Cardiac septum (tissue), 1 donor: ENCODE measurements at regions not wholly inside any gene's neighbourhood (a gene's known extent, or its start where the extent isn't known, plus 50 kb on each side); places are given as distances from the start of the nearest gene placed in this dataset.

Experiments used
- DNase-seq: peaks from one replicate; pipeline ENCODE4 v3.0.0-alpha.2; 2020; ENCODE audit warnings: low spot score
- intact Hi-C: fragments of 100-400 bp; cut with DNase I; formaldehyde crosslinking; loops from one replicate; pipeline ENCODE4 v1.14.0; 2022
- donor health status: DM: no; HTN: no; CAD: no.

DNA sequence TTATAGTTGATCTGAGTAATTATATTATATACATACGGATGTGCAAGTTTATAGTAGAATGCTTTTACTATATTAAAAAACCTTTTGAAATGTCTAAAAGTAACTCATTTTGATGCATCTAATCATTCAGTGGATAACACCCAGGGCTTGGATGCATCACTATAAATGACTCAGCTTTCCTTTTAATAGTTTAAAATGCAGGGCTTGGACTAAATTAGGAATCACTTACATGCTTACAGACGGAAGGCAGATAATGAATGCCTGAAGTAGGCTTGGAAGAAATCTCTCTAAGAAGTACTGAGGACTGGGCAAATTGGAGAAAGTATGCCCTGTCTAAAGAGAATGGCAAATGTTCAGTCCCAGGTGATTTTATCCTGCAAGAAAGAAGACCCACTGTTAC, 362.5 kb upstream of the CCNH start:
- DNase-seq = no peak
- intact Hi-C loops = no loop called here

DNA sequence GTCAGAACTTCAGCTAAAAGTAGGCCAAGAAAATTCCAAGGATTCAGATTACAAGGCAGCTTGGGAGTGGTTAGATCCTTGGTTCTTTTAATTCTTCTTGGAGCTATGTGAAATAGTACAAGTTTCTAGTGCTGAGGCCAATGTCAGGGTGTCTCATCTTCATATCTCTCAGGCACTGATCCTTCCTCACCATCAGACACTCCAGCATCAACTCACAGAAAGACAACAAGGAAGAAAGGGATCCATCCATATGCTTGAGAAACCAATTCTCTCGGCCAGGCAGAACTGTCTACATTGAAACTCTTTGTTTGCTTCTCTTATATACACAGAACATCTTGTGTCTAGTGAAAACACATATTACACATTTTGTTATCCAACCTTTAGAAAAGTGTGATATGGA, 362.1 kb upstream of the CCNH start:
- intact Hi-C loops = no loop called here

DNA sequence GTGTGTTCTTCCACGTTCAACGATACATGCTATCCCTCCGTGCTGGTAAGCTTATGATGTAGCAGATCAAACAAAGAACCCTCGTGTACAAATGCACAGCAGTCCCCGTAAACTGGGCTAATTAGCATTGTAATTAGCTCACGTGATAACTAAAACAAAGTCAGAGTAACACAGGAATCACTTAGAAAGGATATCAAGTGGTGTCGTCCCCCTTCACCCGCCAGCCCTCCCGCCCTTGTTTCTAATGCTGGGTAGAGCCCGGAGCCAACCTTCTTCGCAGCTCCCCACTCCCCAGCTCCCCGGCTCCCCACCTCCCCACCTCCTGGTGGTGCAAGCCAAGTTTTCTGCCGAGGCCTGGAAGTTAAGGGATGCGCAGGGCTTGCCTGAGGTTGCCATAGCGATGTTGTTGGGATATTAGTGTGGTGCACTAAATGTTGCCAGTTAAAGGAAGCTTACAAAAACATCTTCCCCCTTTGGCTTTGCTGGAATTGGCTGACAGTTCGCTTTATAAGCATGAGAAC, 357.9 kb upstream of the CCNH start:
- DNase-seq = no peak
- intact Hi-C loops = no loop called here

More for the DNA sequence above, 362.1 kb upstream of the CCNH start:
- no peak for DNase-seq

DNA sequence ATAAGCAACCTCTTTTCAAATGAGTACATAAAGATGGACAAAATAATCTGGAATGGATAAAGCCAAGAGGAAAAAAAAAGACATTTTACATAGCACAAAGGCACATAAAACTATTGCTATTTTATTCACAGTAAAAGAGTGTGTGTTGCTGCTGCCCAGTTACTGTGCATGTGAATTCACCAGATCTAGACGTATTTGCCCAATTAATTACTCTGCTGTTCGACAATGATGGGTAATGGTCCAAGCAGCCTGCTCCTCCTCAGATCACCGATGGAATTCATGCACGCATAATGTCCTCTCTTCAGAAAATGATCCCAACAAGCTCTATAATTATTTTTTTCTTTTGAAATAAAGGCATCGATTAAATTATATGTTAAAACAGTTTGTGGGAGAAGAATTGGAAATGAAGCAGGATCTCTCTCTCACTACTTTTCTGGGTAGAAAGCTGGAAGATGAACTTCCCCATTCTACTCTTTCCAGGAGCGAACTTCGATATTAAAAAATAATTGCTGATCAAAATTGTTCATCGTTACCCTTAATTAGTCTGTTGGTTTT, 357.4 kb upstream of the CCNH start:
- intact Hi-C loops = no loop called here
- no peak for DNase-seq

DNA sequence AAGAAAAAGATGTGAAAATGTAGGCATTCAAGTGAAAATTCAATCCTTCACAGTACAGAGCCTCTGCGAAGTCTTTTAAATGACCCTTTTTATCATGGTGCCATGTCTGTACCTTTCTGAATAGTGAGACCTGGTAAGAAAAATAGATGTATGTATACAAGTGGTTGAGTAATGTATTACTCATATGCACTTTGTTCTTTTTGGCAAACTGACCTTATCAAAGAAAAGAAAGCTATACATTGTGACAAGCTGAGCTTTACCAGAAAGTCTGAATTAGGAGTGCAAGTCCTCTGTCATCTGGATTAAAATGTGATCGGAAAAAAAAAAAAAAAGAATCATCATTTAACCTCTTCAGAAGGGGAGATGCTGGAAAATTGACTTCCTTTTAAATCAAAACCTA, 356.4 kb upstream of the CCNH start:
- intact Hi-C loops = no loop called here
- DNase-seq = no peak

DNA sequence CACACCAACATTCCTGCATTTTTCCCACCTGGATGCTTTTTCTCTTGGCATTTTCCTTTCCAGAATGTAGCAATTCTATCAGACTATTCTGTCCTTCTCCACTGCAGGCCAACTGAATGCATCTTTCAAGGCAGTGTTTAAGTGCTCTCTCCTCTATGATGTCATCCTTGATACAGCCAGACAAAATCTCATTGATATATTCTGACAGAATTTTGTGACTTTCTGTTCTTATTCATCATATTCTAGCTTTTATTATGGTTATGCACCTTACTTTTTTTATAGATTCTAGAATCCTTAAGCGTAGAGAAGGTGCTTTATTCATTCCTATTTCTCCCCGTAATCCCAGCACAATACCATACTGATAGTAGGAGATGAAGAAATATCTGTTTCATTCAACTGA, 355.5 kb upstream of the CCNH start:
- DNase-seq = no peak
- intact Hi-C loops = no loop called here

DNA sequence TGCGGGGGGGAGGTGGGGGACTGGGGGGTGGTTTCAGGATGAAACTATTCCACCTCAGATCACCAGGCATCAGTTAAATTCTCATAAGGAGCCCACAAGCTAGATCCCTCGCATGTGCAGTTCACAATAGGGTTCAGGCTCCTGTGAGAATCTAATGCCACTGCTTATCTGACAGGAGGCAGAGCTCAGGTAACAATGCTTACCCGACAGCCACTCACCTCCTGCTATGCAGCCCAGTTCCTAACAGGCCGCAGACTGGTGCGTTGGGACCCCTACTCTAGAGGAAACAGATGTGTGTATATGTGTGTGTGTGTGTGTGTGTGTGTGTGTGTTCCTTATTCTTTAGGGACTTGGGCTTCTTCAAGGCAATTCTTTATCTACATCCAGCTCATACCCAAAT, 352.3 kb upstream of the CCNH start:
- no peak for DNase-seq
- intact Hi-C loops = no loop called here

DNA sequence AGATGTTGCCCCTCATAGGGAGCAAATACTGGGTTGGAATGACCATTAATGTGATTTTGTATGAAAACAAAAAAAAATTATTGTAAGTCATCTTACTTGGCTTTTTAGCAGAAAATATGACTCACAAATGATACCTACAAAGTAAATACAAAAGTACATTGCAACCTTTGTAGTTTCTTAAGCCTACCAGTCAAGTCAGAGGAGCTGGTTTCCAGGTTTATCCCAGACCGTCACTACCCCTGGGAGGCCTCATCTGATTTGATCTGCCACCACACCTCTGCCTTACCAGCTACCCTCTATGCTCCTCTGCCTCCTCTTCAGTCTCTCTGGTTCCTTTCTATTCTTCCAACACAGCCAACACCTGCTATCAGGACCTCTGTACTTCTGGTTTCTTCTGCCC, 349.9 kb upstream of the CCNH start:
- DNase-seq = no peak
- intact Hi-C loops = no loop called here

DNA sequence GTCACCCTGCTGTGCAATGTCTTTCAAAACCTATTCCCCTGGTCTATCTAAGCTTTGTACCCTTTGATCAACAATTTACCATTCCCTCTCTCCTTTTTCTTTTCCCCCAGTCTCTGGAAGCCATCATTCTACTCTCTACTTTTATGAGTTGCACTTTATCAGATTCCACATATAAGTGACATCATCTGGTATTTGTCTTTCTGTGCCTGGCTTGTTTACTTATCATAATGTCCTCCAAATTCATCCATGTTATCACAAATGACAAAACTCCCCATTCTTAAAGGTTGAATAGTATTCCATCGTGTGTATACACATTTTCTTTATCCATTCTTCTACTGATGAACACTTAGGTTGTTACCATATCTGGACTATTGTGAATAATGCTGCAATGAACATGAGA, 344.2 kb upstream of the CCNH start:
- DNase-seq = no peak
- intact Hi-C loops = no loop called here

DNA sequence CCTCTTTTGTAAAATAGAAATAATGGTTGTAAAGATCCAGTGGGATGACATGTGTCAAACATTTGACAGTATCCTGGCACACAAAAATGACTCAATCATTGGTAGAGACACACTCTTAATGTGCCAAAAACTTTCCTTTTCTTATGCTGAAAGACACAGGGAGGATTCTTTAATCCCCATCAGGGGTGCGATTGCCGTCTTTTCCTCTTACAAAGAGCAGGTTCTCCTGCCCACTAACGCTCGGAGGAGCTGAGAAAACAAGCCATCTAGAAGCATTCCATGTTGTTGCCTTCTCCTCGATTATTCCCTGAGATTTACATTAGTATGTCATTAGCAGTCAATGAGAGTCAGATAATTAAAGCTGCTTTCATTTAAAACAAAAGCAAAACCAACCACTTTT, 342.6 kb upstream of the CCNH start:
- intact Hi-C loops = no loop called here
- no peak for DNase-seq

DNA sequence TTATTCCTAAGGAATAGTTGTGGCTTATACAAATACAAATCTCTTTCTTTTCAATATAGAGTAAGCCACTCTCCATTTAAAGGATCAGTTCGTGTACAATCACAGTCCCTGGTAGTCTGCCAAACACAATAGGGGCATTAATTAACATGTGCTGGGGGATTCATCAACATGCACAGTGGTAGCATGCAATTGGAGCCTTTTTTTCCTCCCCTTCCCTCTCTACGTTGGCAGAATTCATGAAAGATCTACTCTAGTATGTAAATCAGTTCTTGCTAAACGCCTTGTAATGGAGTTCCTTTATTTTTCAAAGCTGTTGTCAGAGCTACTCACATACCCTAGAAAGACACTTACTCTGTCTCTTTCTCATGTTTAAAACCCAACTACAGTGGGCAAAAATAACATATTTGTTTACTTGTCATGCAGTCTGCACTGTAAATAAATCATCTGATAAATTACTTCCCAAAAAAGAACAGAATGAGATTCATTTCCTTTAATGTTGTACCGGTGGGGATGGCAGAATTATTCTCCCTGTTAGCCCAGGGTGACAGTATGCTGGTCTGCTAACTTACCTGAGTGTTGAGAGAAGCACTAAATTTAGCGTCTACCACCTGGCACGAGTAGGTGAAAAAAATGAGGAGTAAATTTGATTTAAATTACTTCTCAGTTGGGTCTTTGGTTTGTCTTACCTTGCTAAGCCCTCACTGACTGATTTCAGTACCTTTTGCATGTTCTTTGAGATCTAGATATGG, 341.5 kb upstream of the CCNH start:
- no peak for DNase-seq
- intact Hi-C loops = no loop called here

DNA sequence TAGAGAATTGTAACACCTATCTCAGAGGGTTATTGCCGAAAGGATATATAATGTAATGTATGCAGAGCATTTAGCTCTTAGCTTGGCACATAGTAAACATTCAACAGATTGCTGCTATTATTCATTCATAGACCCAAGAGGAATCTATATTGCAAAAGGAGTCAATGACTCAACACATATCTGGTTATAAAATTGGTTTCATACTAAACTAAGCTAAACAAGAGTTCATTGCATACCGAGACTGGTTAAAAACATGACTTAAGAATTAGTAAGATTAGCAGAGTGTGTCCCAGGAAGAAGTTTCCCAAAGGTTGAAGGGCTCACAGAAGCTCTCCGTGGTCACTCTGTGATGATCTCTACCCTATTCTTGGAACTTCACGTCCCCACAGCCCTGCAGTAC, 339.6 kb upstream of the CCNH start:
- no peak for DNase-seq
- intact Hi-C loops = no loop called here

DNA sequence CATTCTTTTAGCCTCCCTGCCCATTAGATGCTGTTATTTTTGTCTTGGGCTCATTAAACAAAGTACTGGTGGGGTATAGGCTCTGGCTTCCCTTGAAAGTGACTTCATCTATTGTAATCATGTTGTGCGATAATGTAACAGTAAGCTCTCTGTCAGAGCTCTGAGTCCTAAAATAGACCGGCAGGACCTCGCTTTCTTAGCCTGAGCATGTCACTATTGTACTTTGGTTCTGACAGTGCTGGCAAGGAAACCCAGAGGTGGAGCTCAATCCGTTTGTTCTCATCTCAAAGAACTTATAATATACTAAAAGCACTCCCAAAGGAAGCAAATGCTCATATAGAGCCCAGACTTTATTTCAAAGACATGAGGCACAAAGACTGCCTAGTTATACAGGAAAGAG, 339.1 kb upstream of the CCNH start:
- DNase-seq = no peak
- intact Hi-C loops = no loop called here

DNA sequence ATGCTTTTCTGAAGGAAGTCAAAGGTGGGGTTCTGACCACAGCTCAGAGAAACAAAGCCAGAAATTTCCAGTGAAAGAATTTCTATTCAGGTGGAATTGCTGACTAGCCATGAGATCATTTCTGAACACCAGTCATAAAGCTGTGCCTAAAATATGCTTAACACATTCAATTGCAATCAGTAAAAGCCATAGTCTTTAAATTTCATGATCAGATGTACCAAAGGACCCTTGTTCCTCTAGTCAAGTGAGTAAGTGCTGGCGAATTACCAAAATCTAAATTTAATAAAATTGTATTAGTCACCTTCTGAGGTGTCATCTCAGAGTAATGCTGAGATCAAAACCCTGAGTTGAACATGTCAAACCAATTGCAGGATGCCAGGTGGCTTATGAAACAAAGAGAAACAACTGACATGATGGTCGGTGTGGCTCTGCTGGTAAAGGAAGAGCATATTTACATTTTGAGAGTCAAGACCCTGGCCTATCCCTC, 334.2 kb upstream of the CCNH start:
- DNase-seq = no peak
- intact Hi-C loops = no loop called here

DNA sequence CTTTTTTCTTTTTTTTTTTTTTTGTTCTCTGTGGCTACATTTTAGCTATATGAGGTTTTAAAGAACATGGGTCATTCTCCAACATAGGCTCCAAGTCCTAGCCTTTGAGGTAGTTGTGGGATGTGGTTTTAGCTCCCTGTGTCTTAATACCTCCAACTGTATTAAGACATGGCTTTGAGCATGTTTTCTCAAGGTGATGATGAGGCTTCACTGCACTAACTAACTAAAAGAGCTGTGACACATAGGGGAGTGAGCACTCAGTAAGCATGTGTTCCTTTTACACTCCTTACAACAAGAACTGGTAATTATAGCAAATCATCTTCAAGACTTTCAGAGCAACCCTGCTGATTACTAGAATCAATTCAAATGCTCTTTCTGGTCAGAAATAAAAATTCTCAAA, 333.6 kb upstream of the CCNH start:
- DNase-seq = no peak
- intact Hi-C loops = no loop called here

DNA sequence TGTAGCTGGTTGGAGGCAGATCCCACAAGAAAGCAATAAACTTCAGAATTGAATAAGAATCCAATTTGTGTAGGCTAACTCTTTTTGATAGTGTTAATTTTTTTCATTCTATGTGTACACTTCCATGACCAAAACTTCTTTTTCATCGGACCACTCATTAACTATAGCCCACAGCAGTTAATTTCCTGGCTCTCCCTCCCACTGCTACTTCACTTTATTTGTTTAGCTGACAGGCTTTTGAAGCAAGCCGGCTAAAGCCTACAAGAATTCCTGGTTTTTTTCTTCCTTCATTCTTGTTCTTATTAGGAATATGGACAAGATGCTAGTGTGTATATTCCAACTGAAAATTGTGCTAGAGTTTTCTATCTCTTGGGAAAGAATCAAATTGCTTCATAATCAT, 329.2 kb upstream of the CCNH start:
- DNase-seq = no peak
- intact Hi-C loops = no loop called here

DNA sequence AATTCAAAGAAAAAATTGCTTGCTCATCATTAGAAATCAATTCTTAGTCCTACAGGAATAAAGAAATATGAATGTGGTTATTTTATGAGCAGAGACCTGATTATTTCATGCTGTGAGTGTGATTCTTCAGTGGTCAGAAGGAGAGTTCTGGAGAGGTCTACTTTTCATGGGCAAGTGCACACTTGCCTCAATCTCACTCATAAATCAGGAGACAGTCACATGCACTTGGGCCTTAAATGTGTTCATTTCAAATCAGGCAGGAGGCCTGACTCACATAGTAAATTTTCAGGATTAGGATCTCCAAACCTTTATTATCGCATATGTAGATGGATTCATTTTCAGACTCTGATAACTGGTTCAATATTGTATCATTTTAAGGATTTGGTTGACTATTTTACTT, 323.2 kb upstream of the CCNH start:
- no peak for DNase-seq
- intact Hi-C loops = no loop called here

DNA sequence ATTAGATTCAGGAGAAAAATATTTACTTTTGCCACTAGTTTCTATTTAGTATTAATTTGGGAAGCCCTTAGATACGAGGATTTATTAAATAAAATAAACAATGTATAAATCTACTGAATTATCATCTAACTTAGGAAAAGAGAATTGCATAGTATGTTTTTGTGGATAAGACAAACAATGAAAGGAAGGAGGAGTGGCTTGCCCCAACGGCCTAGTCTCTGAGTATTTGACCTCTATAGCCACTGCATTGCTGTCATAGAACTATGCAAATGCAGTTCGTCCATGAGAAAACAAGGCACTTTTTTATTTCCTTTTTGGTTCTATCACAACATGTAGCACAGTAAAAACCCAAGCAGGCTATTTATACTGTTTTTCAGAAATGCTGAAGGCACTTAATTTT, 321.2 kb upstream of the CCNH start:
- DNase-seq = no peak
- intact Hi-C loops = no loop called here

DNA sequence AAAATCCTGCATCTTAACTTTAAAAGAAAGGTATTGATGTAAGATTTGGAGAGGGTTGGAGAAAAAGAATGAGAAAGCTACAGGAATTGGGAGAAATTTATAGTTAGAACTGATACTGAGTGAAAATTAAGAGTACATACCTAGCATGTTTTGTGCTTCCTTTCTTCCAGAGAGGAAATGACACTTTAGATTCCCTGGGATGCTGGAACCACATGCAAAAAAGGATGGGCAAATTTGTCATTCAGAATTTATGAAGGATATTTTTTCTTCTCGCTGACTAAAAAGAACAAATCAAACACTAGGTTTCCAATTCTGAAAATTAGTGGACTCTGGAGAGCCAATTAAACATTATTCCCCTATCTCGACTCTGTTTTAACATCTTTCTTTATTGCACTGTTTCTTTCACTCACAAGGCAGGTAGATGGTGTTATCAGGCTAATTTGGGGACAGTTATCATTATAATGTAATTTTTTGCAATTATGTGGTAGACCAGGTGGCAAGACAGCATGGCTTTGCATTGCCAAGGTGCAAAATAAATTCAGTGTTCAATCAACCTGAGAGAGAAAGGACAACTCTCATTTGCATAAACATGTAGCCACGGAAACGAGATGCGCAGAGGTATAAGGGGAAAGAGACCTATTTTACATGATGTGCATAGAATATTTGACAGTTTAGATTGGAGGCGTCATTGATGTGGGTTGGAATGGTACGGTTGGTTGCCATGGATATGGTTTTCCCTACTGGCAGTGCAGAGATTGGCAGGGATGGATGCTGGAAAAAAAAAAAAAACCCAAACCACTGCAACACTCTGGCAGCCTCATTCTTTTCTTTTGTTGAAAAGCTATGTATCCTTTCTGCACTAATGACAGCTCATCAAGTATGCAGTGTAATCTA, 320.4 kb upstream of the CCNH start:
- intact Hi-C loops = no loop called here

DNA sequence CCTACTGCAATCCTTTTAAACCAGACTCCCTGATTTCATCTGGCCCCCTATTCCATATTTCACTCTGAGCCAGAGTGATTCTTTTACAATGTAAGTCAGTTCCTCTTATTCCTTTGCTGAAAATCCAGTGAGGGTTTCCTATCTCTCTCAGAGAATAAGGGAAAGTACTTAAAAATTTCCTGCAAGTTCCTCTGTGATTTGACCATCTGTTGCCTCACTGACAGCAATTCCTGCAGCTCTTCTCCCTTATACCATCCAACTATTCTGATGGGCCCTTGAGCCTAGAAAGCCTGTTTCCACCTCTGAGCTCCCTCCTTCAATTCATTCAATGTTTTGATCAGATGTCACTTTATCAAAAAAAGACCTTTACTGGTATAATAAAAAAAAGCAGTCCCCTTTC, 317.1 kb upstream of the CCNH start:
- no peak for DNase-seq

More for the DNA sequence above, 320.4 kb upstream of the CCNH start:
- DNase-seq = no peak

DNA sequence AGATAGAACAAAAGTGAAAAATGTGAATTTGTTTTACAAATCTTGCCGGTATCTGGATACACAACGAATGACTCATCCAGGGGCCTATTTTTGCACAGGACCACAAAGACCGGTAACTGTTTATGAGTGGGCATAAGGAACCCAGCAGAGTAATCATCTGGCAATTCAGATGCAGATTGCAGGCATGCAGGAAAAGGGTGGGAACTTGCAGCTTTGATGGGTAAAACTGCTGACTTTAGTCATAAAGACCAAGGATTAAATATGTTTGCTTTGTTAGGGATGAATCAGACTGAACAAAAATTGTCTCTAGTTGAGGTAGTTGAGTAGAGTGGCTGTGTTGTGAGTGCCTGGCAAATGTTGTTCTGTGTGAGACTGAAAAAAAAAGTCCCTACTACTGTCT, 309.6 kb upstream of the CCNH start:
- no peak for DNase-seq
- intact Hi-C loops = no loop called here

More for the DNA sequence above, 317.1 kb upstream of the CCNH start:
- intact Hi-C loops = no loop called here
